CD4-positive, alpha-beta T cell treated with Interleukin-4 for 1 hour (primary cell): ENCODE measurements at regions not wholly inside any gene's neighbourhood (a gene's known extent, or its start where the extent isn't known, plus 50 kb on each side); places are given as distances from the start of the nearest gene placed in this dataset.

Source experiments
- DNase-seq, 2 donors: peaks; one replicate each; pipeline ENCODE4 v3.0.0-alpha.2; 2020 to 2022

DNA sequence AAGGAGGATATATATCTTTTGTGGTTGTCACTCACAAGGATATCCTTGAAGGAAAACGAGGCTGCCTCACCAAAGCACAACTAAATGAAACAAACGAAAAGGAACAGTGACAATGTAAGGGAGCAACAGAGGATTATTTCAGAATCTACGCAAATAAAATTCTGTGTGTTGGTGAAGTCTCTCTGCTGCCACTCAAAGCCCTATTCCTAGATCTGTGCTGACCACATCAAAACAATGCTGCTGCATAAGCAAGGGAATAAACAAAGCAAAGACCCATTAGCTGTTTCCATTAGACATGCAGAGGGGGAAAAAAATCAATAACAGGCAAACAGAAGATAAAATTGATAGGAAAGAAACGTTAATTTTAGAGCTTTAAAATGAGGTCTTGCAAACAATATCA, 204.4 kb downstream of the MZT1 start:
- no peak for DNase-seq

DNA sequence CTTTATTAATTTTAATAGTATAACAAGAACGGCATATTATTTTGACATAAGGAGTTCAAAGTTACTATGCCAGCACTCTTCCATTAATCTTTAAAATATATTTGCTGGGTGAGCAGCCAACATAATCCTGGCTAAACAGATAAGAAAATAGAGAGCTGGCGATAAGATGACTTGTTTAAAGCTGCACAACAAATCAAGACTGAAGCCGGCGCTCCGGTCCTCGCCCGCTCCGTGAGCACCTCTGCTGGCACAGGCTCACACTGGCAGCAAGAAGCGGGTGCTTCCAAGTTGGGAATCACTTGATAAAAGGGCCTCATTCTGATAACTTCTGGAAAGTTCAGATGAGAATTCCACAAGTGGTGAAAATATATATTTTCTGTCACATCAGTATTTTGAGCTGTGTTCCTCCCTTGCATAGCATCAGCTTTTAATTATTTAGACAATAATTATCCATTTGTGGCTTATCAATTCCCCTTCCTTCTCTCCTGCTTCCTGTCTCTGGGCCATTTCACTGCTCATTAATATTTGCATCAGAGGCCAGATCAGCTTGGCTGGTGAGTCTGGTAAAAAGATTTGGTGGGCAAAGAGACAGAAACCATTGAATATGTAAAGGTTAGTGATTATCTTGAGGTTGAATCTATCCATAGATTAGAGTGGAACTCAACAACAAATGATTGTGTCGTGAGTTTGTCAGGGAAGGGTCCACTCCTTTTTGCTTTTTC, 205.3 kb downstream of the MZT1 start:
- DNase-seq = no peak

DNA sequence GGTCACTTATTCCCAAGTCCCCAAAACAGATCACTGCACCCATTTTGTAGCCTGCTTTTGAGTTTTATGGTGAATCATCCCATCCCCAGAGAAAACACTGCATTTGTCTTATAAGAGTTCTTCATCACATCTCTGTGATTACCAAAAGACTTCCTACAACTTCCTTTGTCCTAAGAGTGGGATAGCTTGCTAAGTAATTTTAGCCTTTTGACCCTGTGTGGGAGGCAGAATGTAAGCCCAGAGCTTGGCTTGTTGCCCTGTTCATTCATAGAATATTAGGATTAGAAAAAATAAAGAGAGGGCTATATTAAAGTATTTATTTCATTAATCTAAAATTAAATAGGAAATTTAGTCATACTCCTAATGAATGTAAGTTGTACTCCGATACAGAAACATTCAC, 213.3 kb downstream of the MZT1 start:
- DNase-seq = no peak

DNA sequence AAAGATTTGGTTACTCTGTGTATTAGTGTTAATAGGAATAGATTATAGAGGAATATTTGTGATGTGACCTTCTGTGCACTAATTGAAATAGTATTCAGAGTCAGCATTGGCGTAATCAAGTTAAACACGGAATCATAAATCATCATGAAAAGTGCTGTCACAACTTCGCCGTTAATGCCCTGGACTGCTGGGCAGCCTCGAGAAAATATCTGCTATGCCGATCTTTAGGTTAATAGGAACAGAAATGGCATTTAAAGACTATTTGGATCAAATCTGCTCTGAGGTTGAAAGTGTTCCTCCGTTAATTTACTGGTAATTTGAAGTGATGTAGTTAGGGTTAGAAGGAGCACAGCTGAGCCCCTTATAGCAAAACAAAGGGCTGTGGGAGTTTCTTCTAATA, 219.0 kb downstream of the MZT1 start:
- no peak for DNase-seq

DNA sequence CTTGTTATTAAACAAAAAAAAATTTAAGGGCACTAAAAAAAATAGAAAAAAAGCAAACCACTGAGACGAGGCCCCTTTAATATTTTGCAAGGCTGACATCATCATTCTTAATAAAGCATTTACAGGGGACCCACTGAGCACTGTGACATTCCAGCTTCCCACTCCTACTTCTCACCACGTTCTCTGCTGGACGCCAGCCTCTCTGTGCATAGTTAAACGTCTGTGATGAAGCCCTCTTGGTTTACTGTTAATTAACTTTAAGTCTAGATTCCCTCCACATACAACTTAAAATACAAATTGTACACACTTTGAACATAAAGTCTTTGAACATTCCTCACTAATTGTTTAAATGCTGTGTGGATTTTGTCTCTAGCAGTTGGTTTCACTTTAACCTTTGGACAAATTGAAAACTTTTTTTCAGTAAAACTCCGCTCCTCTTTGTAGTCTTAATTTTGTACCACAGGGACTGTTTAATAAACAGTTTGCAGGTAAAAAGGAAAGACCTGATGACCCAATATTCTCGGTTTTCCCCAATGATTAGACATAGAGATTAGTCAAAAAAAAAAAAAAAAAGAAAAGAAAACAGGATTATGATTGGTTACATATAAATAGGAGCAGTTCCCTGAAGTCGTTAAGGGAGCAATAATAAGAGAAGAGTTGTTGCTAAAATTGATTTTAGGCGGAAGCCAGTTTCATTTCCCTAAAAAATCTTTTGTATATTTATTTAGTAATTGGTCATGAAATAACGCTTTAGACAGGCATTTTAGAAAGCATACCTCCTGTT, 219.8 kb downstream of the MZT1 start:
- DNase-seq = no peak

DNA sequence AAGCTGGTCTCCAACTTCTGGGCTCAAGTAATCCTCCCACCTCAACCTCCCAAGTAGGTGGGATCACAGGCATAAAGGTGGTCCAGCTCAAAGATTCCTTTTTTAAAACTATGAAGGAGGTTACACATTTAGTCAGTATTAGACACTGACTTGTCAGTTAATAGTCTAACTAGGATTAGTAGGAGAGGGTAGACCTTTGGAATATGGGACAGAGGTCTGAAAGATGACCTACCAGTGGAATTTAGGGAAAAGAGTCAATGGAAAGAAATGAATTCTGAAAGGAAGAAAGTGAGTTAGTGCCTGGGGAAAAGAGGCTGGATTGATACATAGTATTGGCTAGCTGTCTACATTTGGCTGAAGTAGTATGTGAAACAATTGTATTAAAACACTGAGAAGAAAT, 220.7 kb downstream of the MZT1 start:
- no peak for DNase-seq

DNA sequence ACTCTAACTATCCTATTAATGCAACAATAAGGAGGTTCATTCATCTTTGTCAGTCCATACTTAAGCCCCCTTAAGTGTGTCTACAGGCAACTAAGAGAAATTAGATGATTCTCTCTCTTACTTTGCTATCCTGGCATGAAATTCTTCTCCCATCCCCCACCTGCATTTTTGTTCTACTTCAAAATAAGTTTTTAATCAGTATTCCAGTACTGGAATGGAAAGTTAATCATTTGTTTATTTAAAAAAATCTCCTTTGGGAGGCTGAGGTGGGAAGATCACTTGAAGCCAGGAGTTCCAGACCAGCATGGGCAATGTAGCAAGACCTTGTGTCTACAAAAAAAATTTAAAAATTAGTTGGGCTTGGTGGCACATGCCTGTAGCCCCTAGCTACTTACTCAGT, 222.1 kb downstream of the MZT1 start:
- no peak for DNase-seq

DNA sequence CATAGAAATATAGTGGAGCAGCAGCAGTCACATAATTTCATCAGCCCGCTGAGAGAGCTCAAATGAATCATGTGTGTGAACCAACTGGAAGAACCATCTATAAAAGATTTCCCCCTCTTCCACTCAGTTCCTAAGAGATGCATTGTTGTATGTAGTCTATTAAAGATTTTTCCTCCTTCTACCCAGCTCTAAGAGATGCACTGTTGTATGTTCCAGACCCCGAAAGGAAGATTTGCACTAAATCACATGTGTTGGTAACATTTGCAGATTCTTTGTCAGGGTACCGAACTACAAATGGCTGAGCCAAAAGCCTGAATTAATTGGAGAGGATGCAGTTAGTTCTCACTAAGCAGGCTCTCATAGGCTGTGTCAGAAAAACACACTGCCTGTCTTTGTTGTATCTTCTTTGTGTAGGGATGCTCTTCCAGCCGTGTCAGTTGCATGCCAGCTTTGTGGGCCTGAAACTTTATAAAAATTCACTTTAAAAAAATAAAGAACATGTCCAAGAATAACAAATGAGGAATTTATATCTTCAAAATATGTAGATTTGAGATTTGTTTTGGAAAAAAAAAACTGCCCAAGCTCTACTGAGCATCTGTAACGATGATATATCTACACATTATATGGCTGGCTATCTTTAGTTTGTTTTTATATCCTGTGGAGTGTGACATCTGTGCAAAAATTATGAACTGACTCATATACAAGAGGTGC, 223.1 kb downstream of the MZT1 start:
- DNase-seq = no peak

DNA sequence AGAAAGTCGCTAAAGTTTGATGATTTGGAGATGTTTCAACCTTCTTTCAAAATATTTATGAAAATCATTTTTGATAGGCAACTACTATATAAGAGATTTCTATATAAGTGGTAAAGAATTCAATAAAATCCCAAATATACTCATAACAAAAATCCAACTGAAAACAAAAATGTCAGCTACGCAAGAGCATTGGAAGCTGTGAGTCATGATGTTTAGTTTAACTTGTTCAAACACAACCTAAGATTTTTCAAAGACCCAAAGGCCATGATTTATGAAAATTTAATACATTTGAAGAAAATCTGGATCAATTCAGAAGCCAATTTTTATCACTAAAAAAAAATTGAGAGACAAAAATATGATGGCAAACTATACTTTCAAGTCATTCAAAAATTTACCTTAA, 226.6 kb downstream of the MZT1 start:
- no peak for DNase-seq

DNA sequence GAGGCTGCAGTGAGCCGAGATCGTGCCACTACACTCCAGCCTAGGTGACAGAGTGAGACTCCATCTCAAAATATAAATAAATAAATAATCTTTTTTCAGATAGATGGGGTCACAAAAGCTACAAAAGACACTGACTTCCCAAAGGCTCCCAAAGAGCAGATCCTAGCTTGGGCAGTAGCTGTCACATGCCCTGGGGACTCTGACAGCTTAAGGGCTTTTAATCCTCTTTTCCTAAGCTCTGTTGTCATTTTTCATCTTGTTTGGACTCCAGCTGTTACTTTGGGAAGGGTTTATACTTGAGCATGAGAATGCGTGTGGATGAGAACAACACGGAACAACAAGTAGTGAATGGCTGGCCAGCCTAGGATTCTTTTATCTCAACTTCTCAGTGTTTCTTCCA, 231.7 kb downstream of the MZT1 start:
- no peak for DNase-seq

DNA sequence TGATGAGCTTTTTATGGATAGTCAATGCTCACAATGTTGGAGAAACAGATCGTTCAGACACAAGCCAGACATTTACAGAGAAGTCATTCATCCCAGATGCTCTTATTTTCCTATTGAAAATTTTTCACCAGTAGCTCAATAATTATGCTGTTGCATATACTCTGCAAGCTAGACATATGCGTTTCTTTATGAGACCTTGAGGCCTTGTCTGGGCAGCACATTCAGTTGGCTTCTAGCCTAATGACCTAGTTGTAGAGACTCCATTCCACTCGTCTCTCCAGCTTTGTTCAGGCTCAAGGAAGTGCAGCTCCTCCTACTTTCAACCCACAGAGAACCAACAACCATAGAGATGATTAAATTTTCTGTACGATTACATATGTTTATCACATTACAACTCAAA, 237.7 kb downstream of the MZT1 start:
- DNase-seq = no peak

DNA sequence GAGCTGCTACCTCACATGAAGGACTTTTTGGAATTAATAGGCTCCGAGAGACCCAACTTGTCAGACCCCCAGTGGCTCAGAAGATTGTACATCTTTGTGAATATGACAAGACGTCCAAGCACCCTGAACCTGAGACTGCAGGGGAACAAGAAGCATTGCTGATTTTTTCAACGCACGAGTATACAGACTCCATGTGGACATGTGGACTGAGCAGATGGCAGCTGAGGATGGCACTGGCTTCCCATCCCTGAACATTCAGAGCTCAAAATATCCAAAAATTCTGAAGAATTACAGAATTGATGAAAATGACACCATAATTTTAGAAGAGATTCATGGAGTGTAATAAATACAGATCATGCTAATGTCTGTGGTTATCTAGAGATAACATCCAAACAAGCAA, 254.1 kb downstream of the MZT1 start:
- no peak for DNase-seq

DNA sequence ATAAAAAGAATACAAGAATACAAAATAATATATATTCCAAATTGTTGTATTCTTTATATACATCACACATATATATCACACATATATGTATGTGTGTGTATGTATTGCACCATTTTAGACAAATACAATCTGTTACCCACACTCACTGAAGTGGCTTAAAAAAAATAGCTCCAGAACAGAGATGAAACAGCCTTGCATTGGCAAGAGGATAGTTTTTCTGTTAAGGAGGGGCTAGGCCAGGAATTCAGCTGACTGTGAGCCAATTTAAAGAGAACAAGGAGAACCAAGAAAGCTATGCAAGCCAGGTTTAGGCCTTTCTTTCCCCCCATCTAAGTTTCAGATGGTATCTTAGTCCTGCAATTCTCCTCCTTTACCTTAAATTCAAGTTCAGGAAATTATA, 257.5 kb downstream of the MZT1 start:
- no peak for DNase-seq

DNA sequence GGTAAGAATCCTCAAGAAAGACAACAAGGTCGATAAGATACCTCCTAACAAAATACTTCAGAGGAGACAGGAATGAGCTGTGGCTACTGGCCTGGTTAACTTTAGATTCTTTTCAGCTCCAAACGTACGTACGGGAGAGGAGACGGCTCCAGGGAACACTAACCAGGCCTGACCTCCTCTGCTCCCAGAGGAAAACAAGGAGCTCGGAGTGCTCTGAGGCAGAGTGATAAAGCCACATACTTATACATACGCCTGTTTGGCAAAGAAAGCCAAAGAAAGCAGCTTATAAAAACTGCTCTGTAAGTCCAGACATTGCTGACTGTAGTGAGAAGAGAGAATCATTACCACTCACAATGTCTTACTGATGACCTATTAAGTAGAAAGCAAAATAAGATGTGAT, 263.9 kb downstream of the MZT1 start:
- no peak for DNase-seq

DNA sequence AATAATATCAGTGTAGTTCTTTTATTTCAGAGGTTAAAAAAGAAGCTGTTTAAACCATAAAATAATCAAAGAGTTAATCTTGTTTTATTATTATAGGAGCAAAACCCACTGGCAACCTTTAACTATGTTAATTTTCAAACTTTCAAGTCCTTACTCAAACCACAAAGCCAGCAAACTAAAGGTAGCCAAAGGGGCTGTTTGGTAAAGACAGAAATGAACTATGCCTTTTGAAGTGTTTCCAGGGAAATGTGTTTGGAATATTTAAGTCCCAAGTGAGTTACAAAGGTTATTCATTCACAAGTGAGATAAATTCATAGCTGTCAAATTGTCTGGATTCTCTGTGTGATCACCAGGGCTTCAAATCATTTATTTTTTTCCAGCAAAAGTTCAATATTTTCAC, 264.7 kb downstream of the MZT1 start:
- no peak for DNase-seq

DNA sequence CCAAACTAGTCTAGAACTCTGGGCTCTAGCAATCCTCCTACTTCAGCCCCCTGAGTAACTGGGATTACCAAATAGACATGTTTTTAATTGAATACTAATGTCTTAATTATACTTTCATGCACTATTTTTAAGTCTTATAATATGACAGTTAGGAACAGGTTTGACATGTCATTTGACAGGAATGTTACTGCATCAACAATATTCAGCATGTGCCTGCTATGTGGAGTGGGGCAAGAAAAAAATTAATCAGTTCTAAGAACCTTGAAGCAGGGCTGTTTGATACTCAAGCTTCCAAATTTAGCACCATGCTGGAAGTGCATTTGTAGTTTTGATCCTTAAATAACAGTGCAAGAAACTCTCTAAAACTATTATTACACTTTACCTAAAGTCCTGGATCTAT, 265.3 kb downstream of the MZT1 start:
- DNase-seq = no peak

DNA sequence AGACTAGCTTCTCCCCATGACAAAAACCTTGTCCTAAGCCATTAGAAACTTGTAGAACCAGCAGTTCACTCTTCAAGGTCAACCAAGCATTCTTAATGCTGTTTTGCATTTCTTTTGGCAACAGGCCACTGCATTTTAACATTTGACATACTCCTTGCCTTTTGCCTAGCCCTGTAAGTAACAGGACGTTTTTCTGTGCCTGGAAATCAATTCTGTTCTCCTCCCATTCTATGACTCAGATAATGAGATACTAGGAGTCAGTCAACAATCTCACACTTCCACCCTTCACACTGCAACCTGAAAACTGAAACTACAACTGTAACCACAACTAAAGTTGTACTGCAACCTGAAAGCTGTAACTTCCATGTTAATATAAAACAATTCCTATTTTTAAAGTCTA, 268.7 kb downstream of the MZT1 start:
- no peak for DNase-seq

DNA sequence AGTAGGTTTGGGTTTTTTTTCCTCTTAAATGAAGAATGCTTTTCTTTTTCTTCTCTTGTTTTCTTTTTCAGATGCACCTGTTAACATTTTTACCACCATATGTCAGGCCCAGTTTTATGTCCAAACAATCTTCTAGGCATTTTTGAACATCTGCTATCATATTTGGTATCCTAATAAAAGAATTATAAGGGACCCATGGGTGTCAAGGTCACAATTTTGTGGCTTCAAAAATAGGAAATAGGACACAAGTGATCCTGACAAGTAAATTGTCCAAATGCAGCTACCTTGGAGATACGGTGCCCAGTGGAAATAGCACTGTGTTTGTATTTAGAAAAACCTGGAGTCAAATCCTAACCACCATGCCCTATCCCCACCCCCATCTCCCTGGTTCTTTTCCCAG, 270.3 kb downstream of the MZT1 start:
- no peak for DNase-seq

DNA sequence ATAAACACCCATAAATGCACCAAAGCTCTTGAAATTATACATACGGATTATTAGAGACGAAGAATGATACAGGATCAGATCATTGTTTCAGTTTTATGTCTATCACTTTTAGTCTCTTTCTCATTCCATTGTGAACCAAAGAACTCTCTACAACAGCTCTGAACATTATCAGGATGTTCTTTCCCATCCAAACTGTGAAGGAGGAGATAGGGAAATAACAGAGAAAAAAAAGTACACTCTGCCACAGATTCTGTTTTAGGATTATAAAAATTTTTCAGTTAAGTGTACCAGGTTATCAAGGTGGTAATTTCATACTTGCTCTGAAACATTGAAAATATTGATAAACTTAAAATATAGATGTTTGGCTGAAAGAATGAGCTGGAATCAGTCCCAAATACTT, 270.9 kb downstream of the MZT1 start:
- no peak for DNase-seq

DNA sequence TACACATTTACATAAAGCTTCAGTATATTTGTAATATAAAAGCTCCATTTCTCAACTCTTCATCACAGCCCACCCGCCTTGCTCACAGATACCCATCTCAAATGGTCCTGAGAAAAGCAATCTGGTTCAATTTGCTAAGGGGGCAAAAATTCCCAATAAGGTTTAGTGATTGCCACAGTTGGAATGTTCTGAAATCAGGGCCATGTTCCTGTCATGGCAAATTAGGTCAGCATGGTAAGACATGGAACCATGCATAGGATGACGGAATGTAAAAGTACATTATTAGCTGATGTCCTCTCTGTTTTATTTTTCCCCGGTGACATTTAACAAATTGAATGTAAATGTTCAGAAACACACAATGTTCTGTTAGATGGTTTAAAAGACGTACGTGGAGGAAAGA, 274.3 kb downstream of the MZT1 start:
- no peak for DNase-seq

DNA sequence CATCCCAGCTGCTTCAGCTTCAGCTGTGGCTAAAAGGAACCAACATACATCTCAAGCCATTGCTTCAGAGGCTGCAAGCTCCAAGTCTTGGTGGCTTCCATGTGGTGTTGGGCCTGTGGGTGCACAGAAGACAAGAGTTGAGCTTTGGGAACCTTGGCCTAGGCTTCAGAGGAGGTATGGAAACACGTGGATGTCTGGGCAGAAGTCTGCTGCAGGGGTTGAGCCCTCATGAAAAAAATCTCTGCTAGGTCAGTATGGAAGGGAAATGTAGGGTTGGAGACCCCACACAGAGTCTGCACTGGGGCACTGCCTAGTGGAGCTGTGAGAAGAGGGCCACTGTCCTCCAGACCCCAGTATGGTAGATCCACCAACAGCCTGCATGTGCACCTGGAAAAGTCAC, 279.3 kb downstream of the MZT1 start:
- no peak for DNase-seq

DNA sequence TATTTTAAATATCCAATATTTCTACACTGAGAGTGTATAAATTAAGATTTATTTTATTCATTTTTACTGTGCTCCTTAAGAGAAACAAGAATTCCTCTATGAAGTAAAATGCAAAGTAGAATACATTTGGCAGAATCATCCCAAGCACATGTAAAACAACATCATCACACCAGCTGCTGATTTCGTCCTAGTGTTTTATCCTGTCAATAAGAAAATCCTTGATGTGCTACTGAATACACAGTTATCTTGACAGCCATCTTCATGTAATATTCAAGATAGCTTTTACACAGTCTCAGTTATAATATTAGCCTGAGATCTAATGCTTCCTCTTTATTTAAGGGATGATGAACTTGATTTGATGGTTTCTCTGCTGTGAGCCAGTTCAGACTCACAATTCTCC, 282.4 kb downstream of the MZT1 start:
- no peak for DNase-seq

DNA sequence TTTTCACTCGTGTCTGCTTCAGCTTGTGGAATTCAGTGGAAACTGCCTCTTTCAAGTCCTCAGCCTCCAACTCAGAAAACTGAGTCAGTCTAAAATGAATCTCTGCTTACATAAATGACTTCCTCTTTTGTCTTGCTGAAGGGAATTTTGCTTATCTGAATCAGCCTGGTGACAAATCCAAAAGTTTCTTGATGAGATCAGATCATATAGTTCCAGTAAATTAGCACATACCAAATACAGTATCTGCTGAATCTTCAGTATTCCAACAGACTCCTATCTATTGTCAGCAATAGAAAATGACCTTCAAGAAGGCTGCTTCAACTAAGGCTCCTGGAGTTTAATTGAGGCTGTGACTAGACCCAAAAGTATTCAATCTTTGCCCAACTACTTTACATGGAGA, 290.0 kb downstream of the MZT1 start:
- DNase-seq = no peak

DNA sequence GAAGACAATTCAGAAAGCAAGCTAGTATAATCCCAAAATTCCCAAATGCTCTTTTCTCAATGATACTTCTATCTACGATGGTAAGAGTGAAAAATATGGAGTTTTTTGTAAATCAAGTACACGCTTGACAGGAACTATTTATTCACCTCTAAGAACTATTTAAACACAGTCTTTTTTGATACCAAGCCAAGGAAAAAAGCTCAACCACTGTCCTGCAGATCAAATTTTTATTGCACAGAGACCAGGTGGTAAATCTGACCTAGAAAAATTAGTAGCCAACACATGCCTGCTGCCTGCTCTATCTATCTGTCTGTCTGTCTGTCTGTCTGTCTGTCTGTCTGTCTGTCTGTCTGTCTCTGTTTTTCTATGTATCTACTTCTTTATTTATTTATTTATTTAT, 292.2 kb downstream of the MZT1 start:
- no peak for DNase-seq
